ENCODE measurements at regions not wholly inside any gene's neighbourhood (a gene's known extent, or its start where the extent isn't known, plus 50 kb on each side); places are given as distances from the start of the nearest gene placed in this dataset.

GRCh38 chr6:95417856-95418255 lies 159.5 kb upstream of the MANEA start:
- Histone ChIP-seq H4K12ac (ENCODE audit: low read depth, low read length) (no peak overlapping the region), H2AFZ (ENCODE audit: insufficient read depth, low read length, poor library complexity) (no peak overlapping the region), H3K4ac (ENCODE audit: low read depth, low read length) (no peak overlapping the region), H4K91ac (ENCODE audit: low read depth, low read length) (no peak overlapping the region), H3K9ac (ENCODE audit: low read length) (no peak overlapping the region), H3K4me2 (ENCODE audit: low read length) (no peak overlapping the region), H3K18ac (ENCODE audit: low read length) (no peak overlapping the region), H3K79me2 (ENCODE audit: control insufficient read depth, insufficient read depth, low read length, poor library complexity) (no peaks in the 10 kb centered on the region), H3K14ac (ENCODE audit: low read length) (no peak overlapping the region), H3K9me3 (ENCODE audit: insufficient read depth, low read depth, low read length) (peaks cover 9% of the 10 kb centered on the region), H3K23ac (ENCODE audit: low read length) (no peak overlapping the region), H3K79me1 (ENCODE audit: low read length) (no peaks in the 10 kb centered on the region), H3K36me3 (ENCODE audit: control insufficient read depth in 1 of 2, insufficient read depth in 2 of 2, low read length in 2 of 2) (no peaks in the 10 kb centered on the region), H3K4me3 (ENCODE audit: low read depth, low read length) (no peak overlapping the region), H2BK12ac (ENCODE audit: low read length) (no peak overlapping the region), H3K27ac (ENCODE audit: low read depth, low read length) (no peak overlapping the region), H3K27me3 (ENCODE audit: insufficient read depth, low read length) (no peaks in the 10 kb centered on the region), H3K4me1 (ENCODE audit: control insufficient read depth in 1 of 2, insufficient read depth in 2 of 2, low read length in 2 of 2) (no peaks in the 10 kb centered on the region), H2BK120ac (ENCODE audit: insufficient read depth, low read length, poor library complexity) (no peak overlapping the region), H4K8ac (ENCODE audit: low read depth, low read length) (no peak overlapping the region), H2BK5ac (ENCODE audit: low read depth, low read length, poor library complexity) (no peak overlapping the region), H2AK5ac (ENCODE audit: low read length) (no peak overlapping the region)
- DNase-seq, result peak in 1 of 2 donors; percentile 1
- no CpG with 5 or more reads among the region's 1 CpG for WGBS (ENCODE audit: extremely low coverage, insufficient coverage, insufficient read length)

GRCh38 chr6:95420792-95421191 lies 156.5 kb upstream of the MANEA start:
- Histone ChIP-seq H2BK5ac (ENCODE audit: low read depth, low read length, poor library complexity) (no peak overlapping the region), H3K4me1 (ENCODE audit: control insufficient read depth in 1 of 2, insufficient read depth in 2 of 2, low read length in 2 of 2) (no peaks in the 10 kb centered on the region), H3K27me3 (ENCODE audit: insufficient read depth, low read length) (no peaks in the 10 kb centered on the region), H3K14ac (ENCODE audit: low read length) (no peak overlapping the region), H3K9me3 (ENCODE audit: insufficient read depth, low read depth, low read length) (peaks cover 9% of the 10 kb centered on the region), H3K79me2 (ENCODE audit: control insufficient read depth, insufficient read depth, low read length, poor library complexity) (no peaks in the 10 kb centered on the region), H3K27ac (ENCODE audit: low read depth, low read length) (no peak overlapping the region), H2AK5ac (ENCODE audit: low read length) (no peak overlapping the region), H4K91ac (ENCODE audit: low read depth, low read length) (no peak overlapping the region), H3K23ac (ENCODE audit: low read length) (no peak overlapping the region), H2AFZ (ENCODE audit: insufficient read depth, low read length, poor library complexity) (no peak overlapping the region), H3K36me3 (ENCODE audit: control insufficient read depth in 1 of 2, insufficient read depth in 2 of 2, low read length in 2 of 2) (no peaks in the 10 kb centered on the region), H2BK12ac (ENCODE audit: low read length) (no peak overlapping the region), H3K9ac (ENCODE audit: low read length) (no peak overlapping the region), H4K12ac (ENCODE audit: low read depth, low read length) (no peak overlapping the region), H3K18ac (ENCODE audit: low read length) (no peak overlapping the region), H3K4me2 (ENCODE audit: low read length) (no peak overlapping the region), H4K8ac (ENCODE audit: low read depth, low read length) (no peak overlapping the region), H2BK120ac (ENCODE audit: insufficient read depth, low read length, poor library complexity) (no peak overlapping the region), H3K79me1 (ENCODE audit: low read length) (no peaks in the 10 kb centered on the region), H3K4ac (ENCODE audit: low read depth, low read length) (no peak overlapping the region), H3K4me3 (ENCODE audit: low read depth, low read length) (no peak overlapping the region)
- DNase-seq, result no peak

GRCh38 chr6:95423331-95423730 lies 154.0 kb upstream of the MANEA start:
- no peaks in the 10 kb centered on the region for H3K4me1 ChIP-seq (ENCODE audit: control insufficient read depth in 1 of 2, insufficient read depth in 2 of 2, low read length in 2 of 2)
- no peak overlapping the region for H3K14ac ChIP-seq (ENCODE audit: low read length)
- no peak overlapping the region for H3K4me2 ChIP-seq (ENCODE audit: low read length)
- no peak overlapping the region for H2BK120ac ChIP-seq (ENCODE audit: insufficient read depth, low read length, poor library complexity)
- no peak overlapping the region for H4K12ac ChIP-seq (ENCODE audit: low read depth, low read length)
- H2BK5ac ChIP-seq (ENCODE audit: low read depth, low read length, poor library complexity), result no peak overlapping the region
- DNase-seq, result no peak
- no peak overlapping the region for H3K27ac ChIP-seq (ENCODE audit: low read depth, low read length)
- no peak overlapping the region for H3K23ac ChIP-seq (ENCODE audit: low read length)
- no peak overlapping the region for H2AK5ac ChIP-seq (ENCODE audit: low read length)
- peaks cover 9% of the 10 kb centered on the region for H3K9me3 ChIP-seq (ENCODE audit: insufficient read depth, low read depth, low read length)
- no peaks in the 10 kb centered on the region for H3K36me3 ChIP-seq (ENCODE audit: control insufficient read depth in 1 of 2, insufficient read depth in 2 of 2, low read length in 2 of 2)
- H3K4me3 ChIP-seq (ENCODE audit: low read depth, low read length), result no peak overlapping the region
- no peaks in the 10 kb centered on the region for H3K79me2 ChIP-seq (ENCODE audit: control insufficient read depth, insufficient read depth, low read length, poor library complexity)
- H2AFZ ChIP-seq (ENCODE audit: insufficient read depth, low read length, poor library complexity), result no peak overlapping the region
- H3K27me3 ChIP-seq (ENCODE audit: insufficient read depth, low read length), result no peaks in the 10 kb centered on the region
- no peak overlapping the region for H2BK12ac ChIP-seq (ENCODE audit: low read length)
- H3K18ac ChIP-seq (ENCODE audit: low read length), result no peak overlapping the region
- H3K4ac ChIP-seq (ENCODE audit: low read depth, low read length), result no peak overlapping the region
- H4K8ac ChIP-seq (ENCODE audit: low read depth, low read length), result no peak overlapping the region
- no CpG with 5 or more reads among the region's 1 CpG for WGBS (ENCODE audit: extremely low coverage, insufficient coverage, insufficient read length)
- no peak overlapping the region for H3K9ac ChIP-seq (ENCODE audit: low read length)
- H3K79me1 ChIP-seq (ENCODE audit: low read length), result no peaks in the 10 kb centered on the region
- H4K91ac ChIP-seq (ENCODE audit: low read depth, low read length), result no peak overlapping the region

DNA sequence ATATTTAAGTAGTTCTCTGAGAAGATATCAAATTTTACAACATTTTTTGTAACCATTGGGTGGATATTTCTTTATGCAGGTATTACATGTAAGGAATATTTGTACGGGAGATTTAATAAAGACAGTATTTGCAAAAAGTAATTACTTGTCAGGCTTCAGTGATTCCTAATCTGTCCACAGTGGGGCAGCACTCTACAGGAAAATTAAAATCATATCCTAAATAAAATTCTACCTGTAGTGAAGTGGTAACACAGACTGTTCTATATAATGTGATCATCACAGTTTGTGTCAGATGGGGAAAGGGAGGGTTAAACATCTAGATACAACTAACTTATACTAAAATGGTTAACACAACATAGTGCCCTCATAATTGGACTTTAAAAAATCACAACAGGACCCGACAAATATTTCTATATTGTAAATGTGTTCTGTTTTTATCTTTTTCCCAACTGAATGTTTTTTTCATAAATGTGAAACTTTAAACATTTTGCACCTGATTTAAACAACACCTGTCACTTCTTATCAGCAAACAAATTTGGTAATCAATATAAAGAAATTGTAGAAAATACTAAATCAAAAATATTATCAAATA lies 145.6 kb upstream of the MANEA start:
- H4K8ac ChIP-seq (ENCODE audit: low read depth, low read length), result no peak overlapping the region
- H3K79me2 ChIP-seq (ENCODE audit: control insufficient read depth, insufficient read depth, low read length, poor library complexity), result no peaks in the 10 kb centered on the region
- no peak overlapping the region for H3K14ac ChIP-seq (ENCODE audit: low read length)
- no peaks in the 10 kb centered on the region for H3K4me1 ChIP-seq (ENCODE audit: control insufficient read depth in 1 of 2, insufficient read depth in 2 of 2, low read length in 2 of 2)
- no CpG with 5 or more reads among the region's 2 CpGs for WGBS (ENCODE audit: extremely low coverage, insufficient coverage, insufficient read length)
- no peak overlapping the region for H3K27ac ChIP-seq (ENCODE audit: low read depth, low read length)
- H3K23ac ChIP-seq (ENCODE audit: low read length), result no peak overlapping the region
- no peak overlapping the region for H2AK5ac ChIP-seq (ENCODE audit: low read length)
- H2BK12ac ChIP-seq (ENCODE audit: low read length), result no peak overlapping the region
- H3K27me3 ChIP-seq (ENCODE audit: insufficient read depth, low read length), result no peaks in the 10 kb centered on the region
- no peak overlapping the region for H2AFZ ChIP-seq (ENCODE audit: insufficient read depth, low read length, poor library complexity)
- no peak overlapping the region for H4K12ac ChIP-seq (ENCODE audit: low read depth, low read length)
- no peaks in the 10 kb centered on the region for H3K79me1 ChIP-seq (ENCODE audit: low read length)
- H3K4ac ChIP-seq (ENCODE audit: low read depth, low read length), result no peak overlapping the region
- H3K9ac ChIP-seq (ENCODE audit: low read length), result no peak overlapping the region
- H2BK120ac ChIP-seq (ENCODE audit: insufficient read depth, low read length, poor library complexity), result no peak overlapping the region
- no peak overlapping the region for H3K4me3 ChIP-seq (ENCODE audit: low read depth, low read length)
- H3K18ac ChIP-seq (ENCODE audit: low read length), result no peak overlapping the region
- H3K4me2 ChIP-seq (ENCODE audit: low read length), result no peak overlapping the region
- DNase-seq, result peak; percentile 16 to 74
- H4K91ac ChIP-seq (ENCODE audit: low read depth, low read length), result no peak overlapping the region
- no peak overlapping the region for H2BK5ac ChIP-seq (ENCODE audit: low read depth, low read length, poor library complexity)
- H3K36me3 ChIP-seq (ENCODE audit: control insufficient read depth in 1 of 2, insufficient read depth in 2 of 2, low read length in 2 of 2), result no peaks in the 10 kb centered on the region
- no peaks in the 10 kb centered on the region for H3K9me3 ChIP-seq (ENCODE audit: insufficient read depth, low read depth, low read length)

All from trophoblast cell (in vitro differentiated cells and primary cell).